Upper lobe of left lung (tissue), 4 donors: ENCODE measurements at regions not wholly inside any gene's neighbourhood (a gene's known extent, or its start where the extent isn't known, plus 50 kb on each side); places are given as distances from the start of the nearest gene placed in this dataset.

Source experiments
- CTCF ChIP-seq, 6 experiments: fragments of 450-650 bp in 4 of 6; fragments of 200-600 bp in 2 of 6; sonication (generic) in 2 of 6; IDR thresholded peaks; one replicate each; pipeline ENCODE4 v1.5.1; 2016 to 2019; ENCODE audit warnings: antibody characterized with exemption in 6 of 6
- EP300 ChIP-seq, 4 donors: sonication (generic); formaldehyde crosslinking; IDR thresholded peaks; one replicate each; pipeline ENCODE4 v1.5.1; 2017; ENCODE audit warnings: antibody characterized with exemption in 4 of 4, control low read depth in 2 of 4
- POLR2A ChIP-seq, 4 donors: fragments of 450-650 bp; IDR thresholded peaks; one replicate each; pipeline ENCODE4 v1.5.1; 2016 to 2017; ENCODE audit warnings: antibody characterized with exemption in 4 of 4, mild to moderate bottlenecking in 2 of 4
- POLR2AphosphoS5 ChIP-seq, 2 donors: sonication (generic); formaldehyde crosslinking; IDR thresholded peaks; one replicate each; pipeline ENCODE4 v1.5.1; 2017; ENCODE audit warnings: antibody characterized with exemption in 2 of 2

- TF ChIP-seq CTCF (IDR thresholded peaks at IDR 0.05) (no peak), POLR2A (IDR thresholded peaks at IDR 0.05) (no peak), POLR2AphosphoS5 (IDR thresholded peaks at IDR 0.05) (no peak), EP300 (IDR thresholded peaks at IDR 0.05) (no peak)
Measured at GRCh38 chr10:60572511-60573194, 183.0 kb upstream of the ANK3 start.
